Kidney (tissue), 13 donors: ENCODE measurements at regions not wholly inside any gene's neighbourhood (a gene's known extent, or its start where the extent isn't known, plus 50 kb on each side); places are given as distances from the start of the nearest gene placed in this dataset.
"Not testable (repeated sequence)": the region's sequence is repeated elsewhere in the genome, so short reads cannot be mapped to it uniquely, and the experiment has no call there.

Experiments
- DNase-seq, 5 donors: peaks; one replicate each; pipeline ENCODE4 v3.0.0-alpha.2; 2013 to 2020
- FAIRE-seq: peaks from 2 replicates; lab custom pipeline; 2012; peaks lifted over from hg19 to GRCh38; lab: Jason Lieb, UNC
- H3K27ac ChIP-seq, 2 donors: one replicate each; pipeline ENCODE4 v1.7.0; 2013; ENCODE audit warnings: low read depth in 2 of 2, low read length in 2 of 2, inconsistent platforms in 1 of 2
- H3K27me3 ChIP-seq: one replicate; pipeline ENCODE4 v1.7.1; 2013; ENCODE audit warnings: low read length, inconsistent platforms; ENCODE audit not compliant: control insufficient read depth, insufficient read depth
- H3K36me3 ChIP-seq, 3 donors: one replicate each; pipeline versions ENCODE4 v1.7.0 to v1.7.1; 2013; ENCODE audit warnings: low read length in 3 of 3, control low read depth in 1 of 3, inconsistent platforms in 1 of 3; ENCODE audit not compliant: insufficient read depth in 3 of 3, control insufficient read depth in 2 of 3
- H3K4me1 ChIP-seq, 3 donors: one replicate each; pipeline versions ENCODE4 v1.7.0 to v1.7.1; 2013; ENCODE audit warnings: low read length in 3 of 3, inconsistent platforms in 1 of 3, low read depth in 1 of 3; ENCODE audit not compliant: control insufficient read depth in 2 of 3, insufficient read depth in 2 of 3
- H3K4me3 ChIP-seq, 3 donors: one replicate each; pipeline versions ENCODE4 v1.7.0 to v1.8.1; 2013; ENCODE audit warnings: low read length in 3 of 3, control low read depth in 1 of 3, inconsistent platforms in 1 of 3
- H3K9ac ChIP-seq, 3 donors: one replicate each; pipeline versions ENCODE4 v1.7.0 to v1.7.1; 2013; ENCODE audit warnings: low read length in 3 of 3, control low read depth in 1 of 3, inconsistent platforms in 1 of 3
- H3K9me3 ChIP-seq, 3 donors: one replicate each; pipeline versions ENCODE4 v1.7.0 to v1.7.1; 2013; ENCODE audit warnings: low read length in 3 of 3, control low read depth in 1 of 3, inconsistent platforms in 1 of 3; ENCODE audit not compliant: control insufficient read depth in 2 of 3, insufficient read depth in 1 of 3
- intact Hi-C: fragments of 100-400 bp; cut with DNase I; formaldehyde crosslinking; loops from one replicate; pipeline ENCODE4 v1.11.1; 2022
- TF ChIP-seq, protein P1 (sequence below): IDR thresholded peaks from 3 replicates; pipeline ENCODE4 v1.5.1; 2012; ENCODE audit warnings: mild to moderate bottlenecking, moderate library complexity, borderline replicate concordance; ENCODE audit not compliant: insufficient read depth; ENCODE audit errors: extremely low read depth
- donor health status: control.
- donor health status: control.
- donor health status: control.
- donor health status: control.
- donor health status: control.
- donor health status: DM: yes; HTN: yes; CAD: no.
- donor health status: Normal renal cell carcinoma (clear cell type).

- no peak for FAIRE-seq
- intact Hi-C loops: no loop called here
- H3K4me3 ChIP-seq: no peak overlapping the region
- peaks cover 0 to 4% (median 3%) of the 10 kb centered on the region in 3 donors for H3K9me3 ChIP-seq
- TF ChIP-seq, protein P1, sequence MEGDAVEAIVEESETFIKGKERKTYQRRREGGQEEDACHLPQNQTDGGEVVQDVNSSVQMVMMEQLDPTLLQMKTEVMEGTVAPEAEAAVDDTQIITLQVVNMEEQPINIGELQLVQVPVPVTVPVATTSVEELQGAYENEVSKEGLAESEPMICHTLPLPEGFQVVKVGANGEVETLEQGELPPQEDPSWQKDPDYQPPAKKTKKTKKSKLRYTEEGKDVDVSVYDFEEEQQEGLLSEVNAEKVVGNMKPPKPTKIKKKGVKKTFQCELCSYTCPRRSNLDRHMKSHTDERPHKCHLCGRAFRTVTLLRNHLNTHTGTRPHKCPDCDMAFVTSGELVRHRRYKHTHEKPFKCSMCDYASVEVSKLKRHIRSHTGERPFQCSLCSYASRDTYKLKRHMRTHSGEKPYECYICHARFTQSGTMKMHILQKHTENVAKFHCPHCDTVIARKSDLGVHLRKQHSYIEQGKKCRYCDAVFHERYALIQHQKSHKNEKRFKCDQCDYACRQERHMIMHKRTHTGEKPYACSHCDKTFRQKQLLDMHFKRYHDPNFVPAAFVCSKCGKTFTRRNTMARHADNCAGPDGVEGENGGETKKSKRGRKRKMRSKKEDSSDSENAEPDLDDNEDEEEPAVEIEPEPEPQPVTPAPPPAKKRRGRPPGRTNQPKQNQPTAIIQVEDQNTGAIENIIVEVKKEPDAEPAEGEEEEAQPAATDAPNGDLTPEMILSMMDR: no peak
- no peaks in the 10 kb centered on the region for H3K27me3 ChIP-seq
- no peak for DNase-seq
- no peaks in the 10 kb centered on the region for H3K36me3 ChIP-seq
- H3K4me1 ChIP-seq: no peaks in the 10 kb centered on the region
- no peak overlapping the region for H3K27ac ChIP-seq
- H3K9ac ChIP-seq: no peak overlapping the region
These were observed 673.2 kb downstream of the UQCRFS1 start for GRCh38 chr19:28539759-28540158.

DNA sequence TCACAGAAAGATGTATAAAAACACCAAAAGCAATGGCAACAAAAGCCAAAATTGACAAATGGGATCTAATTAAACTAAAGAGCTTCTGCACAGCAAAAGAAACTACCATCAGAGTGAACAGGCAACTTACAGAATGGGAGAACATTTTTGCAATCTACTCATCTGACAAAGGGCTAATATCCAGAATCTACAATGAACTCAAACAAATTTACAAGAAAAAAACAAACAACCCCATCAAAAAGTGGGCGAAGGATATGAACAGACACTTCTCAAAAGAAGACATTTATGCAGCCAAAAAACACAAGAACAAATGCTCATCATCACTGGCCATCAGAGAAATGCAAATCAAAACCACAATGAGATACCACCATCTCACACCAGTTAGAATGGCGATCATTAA lies 674.4 kb downstream of the UQCRFS1 start:
- DNase-seq, H3K9me3 ChIP-seq, H3K4me1 ChIP-seq, H3K27me3 ChIP-seq, H3K36me3 ChIP-seq, H3K4me3 ChIP-seq, intact Hi-C loops, H3K9ac ChIP-seq, H3K27ac ChIP-seq, FAIRE-seq: not testable (repeated sequence)

- Histone ChIP-seq H3K4me3 (no peak overlapping the region), H3K36me3 (no peaks in the 10 kb centered on the region), H3K4me1 (no peaks in the 10 kb centered on the region), H3K27ac (no peak overlapping the region), H3K9me3 (peaks cover 0 to 4% (median 3%) of the 10 kb centered on the region in 3 donors), H3K9ac (no peak overlapping the region), H3K27me3 (no peaks in the 10 kb centered on the region)
- no peak for FAIRE-seq
- intact Hi-C loops: no loop called here
- TF ChIP-seq, protein P1: no peak
- no peak for DNase-seq
These were observed 675.1 kb downstream of the UQCRFS1 start for GRCh38 chr19:28537896-28538295.

DNA sequence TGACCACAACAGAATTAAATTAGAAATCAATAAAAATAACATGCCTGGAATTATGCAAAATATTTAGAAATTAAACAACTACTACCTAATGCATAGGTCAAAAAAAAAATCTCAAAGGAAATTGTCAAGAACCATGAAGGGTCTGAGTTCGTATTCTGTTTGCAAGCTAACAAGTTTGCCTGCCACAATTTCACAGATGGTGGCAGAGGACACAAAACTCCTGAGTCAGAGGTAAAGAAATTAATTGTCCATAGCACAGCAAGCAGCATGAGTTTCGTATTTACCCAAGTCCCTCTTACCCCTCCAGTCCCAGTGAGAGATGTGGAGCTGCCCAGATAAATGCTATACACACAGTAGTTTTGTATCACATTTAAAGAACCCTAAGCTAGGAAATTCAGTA lies 675.9 kb downstream of the UQCRFS1 start:
- no peak for DNase-seq
- no peaks in the 10 kb centered on the region for H3K36me3 ChIP-seq
- no peak for FAIRE-seq
- TF ChIP-seq, protein P1: no peak
- H3K4me3 ChIP-seq: no peak overlapping the region
- H3K9ac ChIP-seq: no peak overlapping the region
- intact Hi-C loops: no loop called here
- H3K27me3 ChIP-seq: no peaks in the 10 kb centered on the region
- H3K27ac ChIP-seq: no peak overlapping the region
- H3K4me1 ChIP-seq: no peaks in the 10 kb centered on the region
- peaks cover 0 to 4% (median 3%) of the 10 kb centered on the region in 3 donors for H3K9me3 ChIP-seq
